Hepatocyte (in vitro differentiated cells): ENCODE measurements at regions not wholly inside any gene's neighbourhood (a gene's known extent, or its start where the extent isn't known, plus 50 kb on each side); places are given as distances from the start of the nearest gene placed in this dataset.

Source experiments
- CTCF ChIP-seq: fragments of 200-600 bp; sonication (generic); IDR thresholded peaks from 2 replicates; pipeline ENCODE4 v1.5.1; 2016; ENCODE audit warnings: antibody characterized with exemption, mild to moderate bottlenecking; ENCODE audit not compliant: poor library complexity
- EZH2 ChIP-seq: fragments of 200-600 bp; sonication (generic); IDR thresholded peaks from 2 replicates; pipeline ENCODE4 v1.6.1; 2016; ENCODE audit warnings: antibody characterized with exemption, mild to moderate bottlenecking, borderline replicate concordance
- EZH2phosphoT487 ChIP-seq: fragments of 200-600 bp; sonication (generic); IDR thresholded peaks from one replicate; pipeline ENCODE4 v1.6.1; 2018; ENCODE audit warnings: antibody characterized with exemption, mild to moderate bottlenecking, low read depth, moderate library complexity; ENCODE audit not compliant: unreplicated experiment, severe bottlenecking

GRCh38 chr3:6468589-6468988 lies 392.3 kb upstream of the GRM7 start:
- TF ChIP-seq CTCF (no peak), EZH2phosphoT487 (no peak), EZH2 (no peak)
